H1 (cell line): ENCODE measurements at regions not wholly inside any gene's neighbourhood (a gene's known extent, or its start where the extent isn't known, plus 50 kb on each side); places are given as distances from the start of the nearest gene placed in this dataset.

Experiments
- HDAC2 ChIP-seq, 2 experiments: fragments of 300-600 bp in 1 of 2; sonication (generic) in 1 of 2; IDR thresholded peaks; 2 replicates each; pipeline ENCODE4 v1.6.1; 2011 to 2012; ENCODE audit warnings: low read depth in 2 of 2, low read length in 2 of 2, mild to moderate bottlenecking in 2 of 2, moderate library complexity in 2 of 2, borderline replicate concordance in 1 of 2, inconsistent platforms in 1 of 2
- PHF8 ChIP-seq: fragments of 200-600 bp; sonication (generic); conservative IDR thresholded peaks from 2 replicates; pipeline ENCODE4 v1.7.1; 2012; ENCODE audit warnings: low read depth, mild to moderate bottlenecking, inconsistent platforms, low read length, moderate library complexity
- SP1 ChIP-seq: IDR thresholded peaks from 2 replicates; pipeline ENCODE4 v1.6.1; 2011; ENCODE audit warnings: low read depth, low read length
- TAF7 ChIP-seq: optimal IDR thresholded peaks from 2 replicates; pipeline ENCODE3; 2011; ENCODE audit warnings: low read depth, mild to moderate bottlenecking, inconsistent platforms, low read length, moderate library complexity, borderline replicate concordance

DNA sequence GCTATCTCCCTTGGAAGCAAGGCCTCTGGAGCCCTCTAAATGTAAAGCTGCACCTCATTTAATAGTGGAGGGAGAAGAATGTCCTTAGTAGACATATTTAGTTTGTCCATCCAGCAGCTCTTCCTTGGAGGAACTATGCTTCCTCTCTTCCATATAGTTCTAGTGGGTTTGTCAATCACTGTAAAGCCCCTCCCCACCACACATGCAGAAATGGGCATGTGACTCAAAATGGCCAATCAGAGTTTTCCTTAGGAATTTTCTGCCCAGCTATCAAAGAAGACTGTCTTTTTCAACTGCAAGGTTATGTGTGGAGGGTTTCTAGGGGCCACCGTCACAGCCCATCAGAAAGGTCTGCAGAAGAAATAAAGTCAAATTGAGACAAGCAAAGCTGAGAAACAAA lies 175.5 kb downstream of the MIS18A start (continued):
- TF ChIP-seq SP1 (no peak), PHF8 (no peak), TAF7 (no peak), HDAC2 (IDR thresholded peaks at IDR 0.05; ENCODE audit: borderline replicate concordance in 1 of 2, low read depth in 2 of 2, low read length in 2 of 2) (no peak)
